HCT116 (cell line): ENCODE measurements at regions not wholly inside any gene's neighbourhood (a gene's known extent, or its start where the extent isn't known, plus 50 kb on each side); places are given as distances from the start of the nearest gene placed in this dataset.

Experiments
- ATAC-seq: fragments of 200-7000 bp; cut with Tn5 transposase; 2 replicates; pipeline ENCODE4 v1.9.1; 2020; ENCODE audit warnings: mild to moderate bottlenecking, moderate library complexity
- BruUV-seq: library from RNA; stranded (reverse); fragments of 400-500 nt; replicated peaks from 2 replicates; lab custom pipeline; 2021; lab: Mats Ljungman, UMichigan
- CTCF ChIA-PET: fragments of 300-600 bp; sonication (Branson Sonifier 250); formaldehyde crosslinking; loops from one replicate; lab custom pipeline; 2021; ENCODE audit warnings: antibody characterized with exemption; lab: Charles Lee
- POLR2A ChIA-PET: fragments of 300-600, 350-600 bp; sonication (Branson Sonifier 250); formaldehyde crosslinking; loops from one replicate; lab custom pipeline; 2021; ENCODE audit warnings: antibody characterized with exemption; lab: Charles Lee
- RAD21 ChIA-PET, 2 experiments: fragments of 300-600 bp; sonication (Branson Sonifier 250); formaldehyde crosslinking; loops; one replicate each; lab custom pipeline; 2023; ENCODE audit warnings: low total read pairs in 2 of 2; ENCODE audit not compliant: uncharacterized antibody in 2 of 2, unreplicated experiment in 2 of 2, low non-redundant PET in 1 of 2; lab: Charles Lee
- DNase-seq: peaks from one replicate; pipeline ENCODE4 v3.0.0-alpha.2; 2010; ENCODE audit warnings: low read depth, low spot score
- H2AFZ ChIP-seq: fragments of 200-600 bp; shearing (Covaris generic), sonication (generic); 2 replicates; pipeline ENCODE4 v1.6.1; 2017; ENCODE audit warnings: low read depth, mixed run types, mixed read lengths, antibody characterized with exemption, low read length; ENCODE audit not compliant: poor library complexity, severe bottlenecking
- H3K27ac ChIP-seq: 2 replicates; pipeline ENCODE4 v1.5.1; 2012; ENCODE audit warnings: low read depth, low read length
- H3K27me3 ChIP-seq: fragments of 200-600 bp; sonication (generic); 2 replicates; pipeline ENCODE4 v1.6.1; 2016; ENCODE audit warnings: mixed run types, low read length, mixed read lengths; ENCODE audit not compliant: insufficient read depth
- H3K36me3 ChIP-seq, 2 experiments: fragments of 200-500 bp in 1 of 2; fragments of 200-600 bp in 1 of 2; sonication (Bioruptor generic) in 1 of 2; sonication (generic) in 1 of 2; 2 replicates each; pipeline versions ENCODE4 v1.5.1 to v1.6.1; 2014 to 2016; ENCODE audit warnings: low read length in 2 of 2, inconsistent platforms in 1 of 2, mixed read lengths in 1 of 2, mixed run types in 1 of 2; ENCODE audit not compliant: insufficient read depth in 2 of 2, control insufficient read depth in 1 of 2
- H3K4me1 ChIP-seq, 2 experiments: fragments of 200-600 bp in 1 of 2; sonication (generic) in 1 of 2; 2 replicates each; pipeline versions ENCODE4 v1.5.1 to v1.6.1; 2012 to 2017; ENCODE audit warnings: low read length in 2 of 2, inconsistent platforms in 1 of 2, mild to moderate bottlenecking in 1 of 2, mixed read lengths in 1 of 2, mixed run types in 1 of 2, moderate library complexity in 1 of 2; ENCODE audit not compliant: insufficient read depth in 2 of 2, control insufficient read depth in 1 of 2
- H3K4me2 ChIP-seq: fragments of 200-600 bp; sonication (generic); 2 replicates; pipeline ENCODE4 v1.6.1; 2017; ENCODE audit warnings: mixed run types, low read length, mixed read lengths
- H3K4me3 ChIP-seq, 2 experiments: fragments of 200-600 bp in 1 of 2; sonication (generic) in 1 of 2; replicated peaks in 1 of 2; 2 replicates each; pipeline ENCODE4 v1.5.1; 2011 to 2016; ENCODE audit warnings: low read length in 2 of 2, control low read depth in 1 of 2, low read depth in 1 of 2, mild to moderate bottlenecking in 1 of 2, mixed read lengths in 1 of 2, mixed run types in 1 of 2
- H3K79me2 ChIP-seq: fragments of 200-600 bp; sonication (generic); 2 replicates; pipeline ENCODE4 v1.6.1; 2017; ENCODE audit warnings: mild to moderate bottlenecking, mixed run types, low read length, moderate library complexity, mixed read lengths; ENCODE audit not compliant: insufficient read depth
- H3K9ac ChIP-seq: fragments of 200-600 bp; sonication (generic); 2 replicates; pipeline ENCODE4 v1.6.1; 2016; ENCODE audit warnings: low read length, mixed read lengths
- H3K9me2 ChIP-seq: fragments of 200-600 bp; sonication (generic), shearing (Covaris generic); 2 replicates; pipeline ENCODE4 v1.6.1; 2017; ENCODE audit warnings: mixed run types, mild to moderate bottlenecking, moderate library complexity; ENCODE audit not compliant: insufficient read depth
- H3K9me3 ChIP-seq, 2 experiments: fragments of 200-500 bp in 1 of 2; fragments of 200-600 bp in 1 of 2; sonication (Bioruptor generic) in 1 of 2; sonication (generic) in 1 of 2; 2 replicates each; pipeline ENCODE4 v1.6.1; 2014 to 2017; ENCODE audit warnings: low read length in 2 of 2, mixed read lengths in 2 of 2, inconsistent platforms in 1 of 2, low read depth in 1 of 2, mild to moderate bottlenecking in 1 of 2, mixed run types in 1 of 2, moderate library complexity in 1 of 2; ENCODE audit not compliant: control insufficient read depth in 1 of 2, insufficient read depth in 1 of 2
- H4K20me1 ChIP-seq: fragments of 200-600 bp; sonication (generic), shearing (Covaris generic); 2 replicates; pipeline ENCODE4 v1.6.1; 2017; ENCODE audit warnings: mixed run types, mild to moderate bottlenecking, moderate library complexity; ENCODE audit not compliant: insufficient read depth
- CBX3 ChIP-seq: IDR thresholded peaks from 2 replicates; pipeline ENCODE4 v1.6.1; 2012; ENCODE audit warnings: low read depth
- CEBPB ChIP-seq: IDR thresholded peaks from 2 replicates; pipeline ENCODE4 v1.6.1; 2012; ENCODE audit warnings: low read depth
- CTCF ChIP-seq, 3 experiments: fragments of 200-600 bp in 1 of 3; sonication (generic) in 1 of 3; IDR thresholded peaks in 2 of 3; conservative IDR thresholded peaks in 1 of 3; 2 replicates each; pipeline ENCODE4 v1.5.1; 2012 to 2017; ENCODE audit warnings: low read depth in 2 of 3, low read length in 2 of 3, antibody characterized with exemption in 1 of 3, borderline replicate concordance in 1 of 3, control low read depth in 1 of 3, mild to moderate bottlenecking in 1 of 3, mixed read lengths in 1 of 3, mixed run types in 1 of 3, moderate library complexity in 1 of 3; ENCODE audit not compliant: insufficient read depth in 1 of 3
- EGR1 ChIP-seq: IDR thresholded peaks from 2 replicates; pipeline ENCODE4 v1.6.1; 2012; ENCODE audit warnings: low read depth
- ELF1 ChIP-seq: IDR thresholded peaks from 2 replicates; pipeline ENCODE4 v1.6.1; 2012; ENCODE audit warnings: low read depth, borderline replicate concordance
- EZH2 ChIP-seq: fragments of 200-600 bp; sonication (generic); IDR thresholded peaks from 2 replicates; pipeline ENCODE4 v1.6.1; 2017; ENCODE audit warnings: antibody characterized with exemption, mixed run types
- EZH2phosphoT487 ChIP-seq: fragments of 200-600 bp; IDR thresholded peaks from 2 replicates; pipeline ENCODE4 v1.6.1; 2018; ENCODE audit warnings: antibody characterized with exemption, borderline replicate concordance
- MAX ChIP-seq: IDR thresholded peaks from 2 replicates; pipeline ENCODE4 v1.6.1; 2012
- POLR2A ChIP-seq: IDR thresholded peaks from 2 replicates; pipeline ENCODE4 v1.7.0; 2011; ENCODE audit warnings: borderline replicate concordance; ENCODE audit not compliant: insufficient read depth, insufficient read length; ENCODE audit errors: extremely low read depth
- POLR2AphosphoS5 ChIP-seq: IDR thresholded peaks from 2 replicates; pipeline ENCODE4 v1.6.1; 2011; ENCODE audit warnings: mild to moderate bottlenecking, low read depth, low read length, moderate library complexity
- RAD21 ChIP-seq: IDR thresholded peaks from 2 replicates; pipeline ENCODE4 v1.6.1; 2012; ENCODE audit warnings: low read depth, mild to moderate bottlenecking
- SP1 ChIP-seq: IDR thresholded peaks from 2 replicates; pipeline ENCODE4 v1.6.1; 2012; ENCODE audit warnings: low read depth
- SRF ChIP-seq: IDR thresholded peaks from 2 replicates; pipeline ENCODE4 v1.6.1; 2012; ENCODE audit warnings: low read depth
- TCF7L2 ChIP-seq: IDR thresholded peaks from 2 replicates; pipeline ENCODE4 v1.7.0; 2011; ENCODE audit warnings: borderline replicate concordance, inconsistent platforms; ENCODE audit not compliant: insufficient read depth, insufficient read length; ENCODE audit errors: extremely low read depth
- ZNF274 ChIP-seq: fragments of 200-500 bp; sonication (Bioruptor generic); IDR thresholded peaks from 2 replicates; pipeline ENCODE4 v1.6.1; 2014; ENCODE audit warnings: mild to moderate bottlenecking, low read depth, low read length, inconsistent platforms
- intact Hi-C: fragments of 100-400 bp; cut with micrococcal nuclease; formaldehyde crosslinking; loops from 2 replicates; pipeline ENCODE4 v1.10.0; 2022

- Histone ChIP-seq H3K4me2 (no peak overlapping the region), H3K79me2 (no peaks in the 10 kb centered on the region), H3K4me1 (no peaks in the 10 kb centered on the region), H3K9me2 (no peaks in the 10 kb centered on the region), H3K9me3 (no peaks in the 10 kb centered on the region), H4K20me1 (no peaks in the 10 kb centered on the region), H3K4me3 (no peak overlapping the region), H3K36me3 (no peaks in the 10 kb centered on the region), H2AFZ (no peak overlapping the region), H3K27me3 (no peaks in the 10 kb centered on the region; the same call in 1 of the 2 replicates), H3K9ac (no peak overlapping the region), H3K27ac (no peak overlapping the region)
- TF ChIP-seq CBX3 = no peak
- no peak for TF ChIP-seq ZNF274
- no peak for TF ChIP-seq ELF1
- TF ChIP-seq CEBPB = no peak
- TF ChIP-seq CTCF (IDR thresholded peaks at IDR 0.05 in 2 of 3, conservative IDR thresholded peaks at IDR 0.05 in 1 of 3; ENCODE audit: borderline replicate concordance in 1 of 3, insufficient read depth in 1 of 3, low read depth in 2 of 3, low read length in 2 of 3) = no peak
- TF ChIP-seq SP1 = no peak
- no peak for TF ChIP-seq RAD21
- TF ChIP-seq TCF7L2 = no peak
- no peak for TF ChIP-seq EZH2phosphoT487
- no peak for TF ChIP-seq POLR2A
- TF ChIP-seq EGR1 = no peak
- no peak for TF ChIP-seq EZH2
- TF ChIP-seq POLR2AphosphoS5 = no peak
- no peak for TF ChIP-seq SRF
- TF ChIP-seq MAX = no peak
- intact Hi-C loops = no loop called here
- ATAC-seq = no peak
- no peak for DNase-seq
- BruUV-seq = no TSS peak
- ChIA-PET CTCF (no interaction called here), RAD21 (no interaction called here), POLR2A (no interaction called here)
Observed at GRCh38 chr3:194757647-194758061, 72.0 kb downstream of the FAM43A start.
